Neural crest cell (in vitro differentiated cells): ENCODE measurements at regions not wholly inside any gene's neighbourhood (a gene's known extent, or its start where the extent isn't known, plus 50 kb on each side); places are given as distances from the start of the nearest gene placed in this dataset.

ENCODE experiments used
- DNase-seq: peaks from one replicate; pipeline ENCODE4 v3.0.0; 2021; ENCODE audit warnings: low read depth, mixed read lengths, low spot score
- H3K27ac Mint-ChIP-seq: one replicate; pipeline ENCODE4 v1.8.0; 2021; ENCODE audit warnings: mild to moderate bottlenecking, mixed read lengths; ENCODE audit not compliant: unreplicated experiment
- H3K27me3 Mint-ChIP-seq: 2 replicates; pipeline ENCODE4 v1.8.0; 2021; ENCODE audit warnings: low read depth, mild to moderate bottlenecking, mixed read lengths
- H3K36me3 Mint-ChIP-seq: 2 replicates; pipeline ENCODE4 v1.8.0; 2021; ENCODE audit warnings: low read depth, mild to moderate bottlenecking, mixed read lengths
- H3K4me1 Mint-ChIP-seq: 2 replicates; pipeline ENCODE4 v1.8.0; 2021; ENCODE audit warnings: mixed read lengths
- H3K4me3 Mint-ChIP-seq: one replicate; pipeline ENCODE4 v1.8.0; 2021; ENCODE audit warnings: mild to moderate bottlenecking, mixed read lengths
- H3K9me3 Mint-ChIP-seq: 2 replicates; pipeline ENCODE4 v1.8.0; 2021; ENCODE audit warnings: mixed read lengths
- TF ChIP-seq, protein P1 (sequence below): fragments of 200-600 bp; sonication (generic); conservative IDR thresholded peaks from 2 replicates; pipeline ENCODE4 v1.5.0; 2021; ENCODE audit warnings: antibody characterized with exemption, mild to moderate bottlenecking

GRCh38 chr6:12403947-12404647, 113.9 kb downstream of the EDN1 start:
- H3K27ac Mint-ChIP-seq = no peak overlapping the region
- H3K36me3 Mint-ChIP-seq = no peaks in the 10 kb centered on the region
- H3K4me1 Mint-ChIP-seq = peaks cover 15% of the 10 kb centered on the region
- DNase-seq = no peak
- H3K9me3 Mint-ChIP-seq = peaks cover 8% of the 10 kb centered on the region
- TF ChIP-seq, protein P1, sequence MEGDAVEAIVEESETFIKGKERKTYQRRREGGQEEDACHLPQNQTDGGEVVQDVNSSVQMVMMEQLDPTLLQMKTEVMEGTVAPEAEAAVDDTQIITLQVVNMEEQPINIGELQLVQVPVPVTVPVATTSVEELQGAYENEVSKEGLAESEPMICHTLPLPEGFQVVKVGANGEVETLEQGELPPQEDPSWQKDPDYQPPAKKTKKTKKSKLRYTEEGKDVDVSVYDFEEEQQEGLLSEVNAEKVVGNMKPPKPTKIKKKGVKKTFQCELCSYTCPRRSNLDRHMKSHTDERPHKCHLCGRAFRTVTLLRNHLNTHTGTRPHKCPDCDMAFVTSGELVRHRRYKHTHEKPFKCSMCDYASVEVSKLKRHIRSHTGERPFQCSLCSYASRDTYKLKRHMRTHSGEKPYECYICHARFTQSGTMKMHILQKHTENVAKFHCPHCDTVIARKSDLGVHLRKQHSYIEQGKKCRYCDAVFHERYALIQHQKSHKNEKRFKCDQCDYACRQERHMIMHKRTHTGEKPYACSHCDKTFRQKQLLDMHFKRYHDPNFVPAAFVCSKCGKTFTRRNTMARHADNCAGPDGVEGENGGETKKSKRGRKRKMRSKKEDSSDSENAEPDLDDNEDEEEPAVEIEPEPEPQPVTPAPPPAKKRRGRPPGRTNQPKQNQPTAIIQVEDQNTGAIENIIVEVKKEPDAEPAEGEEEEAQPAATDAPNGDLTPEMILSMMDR = no peak
- no peak overlapping the region for H3K4me3 Mint-ChIP-seq
- H3K27me3 Mint-ChIP-seq = peaks cover 4% of the 10 kb centered on the region

GRCh38 chr6:12404651-12405050, 114.5 kb downstream of the EDN1 start:
- DNase-seq = no peak
- TF ChIP-seq, protein P1 = no peak
- H3K27ac Mint-ChIP-seq = no peak overlapping the region
- peaks cover 15% of the 10 kb centered on the region for H3K4me1 Mint-ChIP-seq
- H3K27me3 Mint-ChIP-seq = peaks cover 4% of the 10 kb centered on the region
- peaks cover 6% of the 10 kb centered on the region for H3K9me3 Mint-ChIP-seq
- no peaks in the 10 kb centered on the region for H3K36me3 Mint-ChIP-seq
- H3K4me3 Mint-ChIP-seq = no peak overlapping the region

GRCh38 chr6:12408752-12409151, 118.6 kb downstream of the EDN1 start:
- no peaks in the 10 kb centered on the region for H3K36me3 Mint-ChIP-seq
- DNase-seq = no peak
- no peak overlapping the region for H3K27ac Mint-ChIP-seq
- peaks cover 11% of the 10 kb centered on the region for H3K4me1 Mint-ChIP-seq
- TF ChIP-seq, protein P1 = no peak
- no peak overlapping the region for H3K4me3 Mint-ChIP-seq
- H3K27me3 Mint-ChIP-seq = peaks cover 4% of the 10 kb centered on the region
- H3K9me3 Mint-ChIP-seq = no peaks in the 10 kb centered on the region

- DNase-seq = no peak
- H3K9me3 Mint-ChIP-seq = no peaks in the 10 kb centered on the region
- no peaks in the 10 kb centered on the region for H3K36me3 Mint-ChIP-seq
- H3K27ac Mint-ChIP-seq = no peak overlapping the region
- TF ChIP-seq, protein P1 = no peak
- peaks cover 6% of the 10 kb centered on the region for H3K27me3 Mint-ChIP-seq
- peaks cover 4% of the 10 kb centered on the region for H3K4me1 Mint-ChIP-seq
- no peak overlapping the region for H3K4me3 Mint-ChIP-seq
Observed at GRCh38 chr6:12410946-12411345, 120.8 kb downstream of the EDN1 start.

DNA sequence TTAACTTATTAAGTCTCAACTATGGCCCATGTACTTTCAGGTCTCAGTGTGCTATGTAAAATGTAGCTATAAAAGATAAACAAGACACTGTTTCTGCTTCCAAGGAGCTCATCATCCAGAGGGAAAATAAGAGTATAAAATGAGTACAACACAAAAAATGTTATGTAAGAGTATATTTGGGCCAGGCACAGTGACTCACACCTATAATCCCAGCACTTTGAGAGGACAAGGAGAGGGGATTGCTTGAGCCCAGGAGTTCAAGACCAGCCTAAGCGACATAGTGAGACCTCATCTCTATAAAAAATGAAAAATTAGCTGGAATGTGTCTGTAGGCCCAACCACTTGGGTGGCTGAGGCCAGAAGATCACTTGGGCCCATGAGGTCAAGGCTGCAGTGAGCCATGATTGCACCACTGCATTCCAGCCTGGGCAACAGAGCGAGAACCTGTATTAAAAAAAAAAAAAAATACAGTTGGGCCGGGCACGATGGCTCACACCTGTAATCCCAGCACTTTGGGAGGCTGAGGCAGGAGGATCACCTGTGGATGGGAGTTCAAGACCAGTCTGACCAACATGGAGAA, 124.0 kb downstream of the EDN1 start:
- TF ChIP-seq, protein P1 = no peak
- Mint-ChIP-seq H3K4me1 (no peaks in the 10 kb centered on the region), H3K4me3 (no peak overlapping the region), H3K27ac (no peak overlapping the region), H3K36me3 (no peaks in the 10 kb centered on the region), H3K27me3 (peaks cover 2% of the 10 kb centered on the region), H3K9me3 (no peaks in the 10 kb centered on the region)
- DNase-seq = no peak
